Neural cell (in vitro differentiated cells): ENCODE measurements at regions not wholly inside any gene's neighbourhood (a gene's known extent, or its start where the extent isn't known, plus 50 kb on each side); places are given as distances from the start of the nearest gene placed in this dataset.

Experiments used
- H2AFZ ChIP-seq: fragments of 200-600, 300-800 bp; sonication (generic), shearing (Covaris generic); 2 replicates; pipeline ENCODE4 v1.6.0; 2014; ENCODE audit warnings: low read depth, mild to moderate bottlenecking, antibody characterized with exemption, low read length, moderate library complexity
- H3F3A ChIP-seq: fragments of 200-600 bp; shearing (Covaris generic); 2 replicates; pipeline ENCODE4 v1.6.1; 2016; ENCODE audit warnings: mild to moderate bottlenecking, moderate library complexity, mixed read lengths, antibody characterized with exemption, low read length; ENCODE audit not compliant: insufficient read depth, poor library complexity, severe bottlenecking
- H3K27ac ChIP-seq: fragments of 200-600, 300-800 bp; sonication (generic), shearing (Covaris generic); 2 replicates; pipeline ENCODE4 v1.5.1; 2014; ENCODE audit warnings: mild to moderate bottlenecking, low read length, moderate library complexity
- H3K27me3 ChIP-seq: fragments of 300-800, 200-600 bp; sonication (generic), shearing (Covaris generic); 2 replicates; pipeline ENCODE4 v1.6.0; 2014; ENCODE audit warnings: mild to moderate bottlenecking, low read depth, low read length, moderate library complexity; ENCODE audit not compliant: insufficient read depth
- H3K36me3 ChIP-seq: fragments of 300-800, 200-600 bp; sonication (generic), shearing (Covaris generic); 2 replicates; pipeline ENCODE4 v1.5.1; 2014; ENCODE audit warnings: mild to moderate bottlenecking, antibody characterized with exemption, low read length, moderate library complexity; ENCODE audit not compliant: insufficient read depth
- H3K4me2 ChIP-seq: fragments of 300-800, 200-600 bp; sonication (generic), shearing (Covaris generic); 2 replicates; pipeline ENCODE4 v1.6.0; 2014; ENCODE audit warnings: mild to moderate bottlenecking, low read length
- H3K4me3 ChIP-seq: fragments of 300-800, 200-600 bp; sonication (generic), shearing (Covaris generic); 2 replicates; pipeline ENCODE4 v1.5.1; 2014; ENCODE audit warnings: mild to moderate bottlenecking, low read length, moderate library complexity
- H3K79me2 ChIP-seq: fragments of 200-600 bp; shearing (Covaris generic); replicated peaks from 2 replicates; pipeline ENCODE4 v1.6.0; 2014; ENCODE audit warnings: mild to moderate bottlenecking, low read length, moderate library complexity; ENCODE audit not compliant: insufficient read depth
- H3K9ac ChIP-seq: fragments of 300-800, 200-600 bp; sonication (generic), shearing (Covaris generic); 2 replicates; pipeline ENCODE4 v1.6.1; 2016; ENCODE audit warnings: mild to moderate bottlenecking, low read length, mixed read lengths
- H3K9me2 ChIP-seq: fragments of 200-600 bp; shearing (Covaris generic); 2 replicates; pipeline ENCODE4 v1.6.1; 2016; ENCODE audit warnings: mild to moderate bottlenecking, low read length, mixed read lengths; ENCODE audit not compliant: insufficient read depth
- H3K9me3 ChIP-seq: fragments of 200-600, 300-800 bp; sonication (generic), shearing (Covaris generic); 2 replicates; pipeline ENCODE4 v1.6.1; 2016; ENCODE audit warnings: mild to moderate bottlenecking, mixed run types, low read length, moderate library complexity, mixed read lengths
- H4K20me1 ChIP-seq: fragments of 200-600 bp; shearing (Covaris generic); 2 replicates; pipeline ENCODE4 v1.6.1; 2016; ENCODE audit warnings: mild to moderate bottlenecking, mixed run types; ENCODE audit not compliant: insufficient read depth
- CTCF ChIP-seq: fragments of 450-650 bp; IDR thresholded peaks from 2 replicates; pipeline ENCODE4 v1.5.1; 2014; ENCODE audit warnings: antibody characterized with exemption, mild to moderate bottlenecking, moderate library complexity; ENCODE audit not compliant: poor library complexity, severe bottlenecking
- EP300 ChIP-seq: fragments of 450-650 bp; conservative IDR thresholded peaks from 2 replicates; pipeline ENCODE4 v1.6.1; 2014; ENCODE audit warnings: antibody characterized with exemption, mild to moderate bottlenecking, moderate library complexity; ENCODE audit not compliant: poor library complexity, severe bottlenecking
- EZH2 ChIP-seq: fragments of 200-600, 300-800 bp; shearing (Covaris generic), sonication (generic); IDR thresholded peaks from 2 replicates; pipeline ENCODE4 v1.6.1; 2014; ENCODE audit warnings: antibody characterized with exemption, low read length, borderline replicate concordance, mild to moderate bottlenecking; ENCODE audit not compliant: insufficient read depth, poor library complexity, severe bottlenecking
- MXI1 ChIP-seq: fragments of 450-650 bp; conservative IDR thresholded peaks from 2 replicates; pipeline ENCODE4 v1.6.1; 2014; ENCODE audit warnings: antibody characterized with exemption, mild to moderate bottlenecking; ENCODE audit not compliant: poor library complexity, severe bottlenecking
- POLR2AphosphoS5 ChIP-seq: IDR thresholded peaks from 2 replicates; pipeline ENCODE4 v1.6.1; 2012
- RAD21 ChIP-seq: fragments of 450-650 bp; conservative IDR thresholded peaks from 2 replicates; pipeline ENCODE4 v1.6.1; 2014; ENCODE audit warnings: antibody characterized with exemption, mild to moderate bottlenecking, moderate library complexity
- REST ChIP-seq: IDR thresholded peaks from 2 replicates; pipeline ENCODE4 v1.6.1; 2012; ENCODE audit warnings: borderline replicate concordance
- SMC3 ChIP-seq: fragments of 450-650 bp; conservative IDR thresholded peaks from 2 replicates; pipeline ENCODE4 v1.6.1; 2014; ENCODE audit warnings: antibody characterized with exemption, mild to moderate bottlenecking, moderate library complexity; ENCODE audit not compliant: poor library complexity
- TAF1 ChIP-seq: IDR thresholded peaks from 2 replicates; pipeline ENCODE4 v1.6.1; 2012; ENCODE audit warnings: low read depth

GRCh38 chr5:135208555-135208902, 174.5 kb upstream of the PITX1 start:
- no peak overlapping the region for H3K4me2 ChIP-seq
- H4K20me1 ChIP-seq = no peaks in the 10 kb centered on the region
- no peaks in the 10 kb centered on the region for H3K79me2 ChIP-seq
- no peaks in the 10 kb centered on the region for H3F3A ChIP-seq
- no peak overlapping the region for H2AFZ ChIP-seq
- H3K9ac ChIP-seq = no peak overlapping the region
- H3K27me3 ChIP-seq = no peaks in the 10 kb centered on the region
- H3K4me3 ChIP-seq = no peak overlapping the region
- peaks cover 3% of the 10 kb centered on the region for H3K9me3 ChIP-seq
- no peak overlapping the region for H3K27ac ChIP-seq
- no peaks in the 10 kb centered on the region for H3K36me3 ChIP-seq
- H3K9me2 ChIP-seq = no peaks in the 10 kb centered on the region
- no peak for TF ChIP-seq MXI1
- no peak for TF ChIP-seq CTCF
- TF ChIP-seq POLR2AphosphoS5 = no peak
- TF ChIP-seq REST = no peak
- no peak for TF ChIP-seq SMC3
- TF ChIP-seq EP300 = no peak
- TF ChIP-seq RAD21 = no peak
- no peak for TF ChIP-seq TAF1
- TF ChIP-seq EZH2 = no peak

- H4K20me1 ChIP-seq = no peaks in the 10 kb centered on the region
- TF ChIP-seq RAD21 = no peak
- TF ChIP-seq POLR2AphosphoS5 = no peak
- no peak for TF ChIP-seq SMC3
- no peak for TF ChIP-seq MXI1
- TF ChIP-seq REST = no peak
- TF ChIP-seq CTCF = no peak
- no peak for TF ChIP-seq EZH2
- no peak for TF ChIP-seq EP300
- no peak for TF ChIP-seq TAF1
- H3K27me3 ChIP-seq = no peaks in the 10 kb centered on the region
- no peaks in the 10 kb centered on the region for H3F3A ChIP-seq
- no peak overlapping the region for H3K4me3 ChIP-seq
- H2AFZ ChIP-seq = no peak overlapping the region
- H3K36me3 ChIP-seq = no peaks in the 10 kb centered on the region
- peaks cover 4% of the 10 kb centered on the region for H3K9me3 ChIP-seq
- no peak overlapping the region for H3K27ac ChIP-seq
- H3K9ac ChIP-seq = no peak overlapping the region
- H3K79me2 ChIP-seq = no peaks in the 10 kb centered on the region
- no peak overlapping the region for H3K4me2 ChIP-seq
- no peaks in the 10 kb centered on the region for H3K9me2 ChIP-seq
These were observed 173.8 kb upstream of the PITX1 start for GRCh38 chr5:135207866-135208265.
